ENCODE measurements at regions not wholly inside any gene's neighbourhood (a gene's known extent, or its start where the extent isn't known, plus 50 kb on each side); places are given as distances from the start of the nearest gene placed in this dataset.

DNA sequence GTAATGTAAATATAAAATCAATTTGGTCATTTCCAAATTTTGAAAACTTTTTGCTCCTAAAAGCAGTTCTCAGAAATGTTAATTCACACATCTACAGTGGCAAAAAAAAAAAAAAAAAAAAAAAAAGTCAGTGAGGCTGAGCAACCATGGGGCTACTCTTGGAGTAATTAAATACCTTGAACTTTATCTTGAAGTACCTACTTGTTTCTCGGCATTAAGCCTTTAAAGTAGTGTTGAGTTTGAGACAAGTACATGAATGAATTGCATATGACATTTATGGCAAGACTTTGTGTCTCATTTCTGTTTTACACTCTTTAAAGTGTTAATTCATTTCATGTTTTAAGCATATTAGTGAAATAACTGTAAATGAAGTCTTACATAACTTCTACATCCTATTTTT is 613.3 kb downstream of the XIRP2 start:
- TF ChIP-seq EZH2phosphoT487 (IDR thresholded peaks at IDR 0.05; ENCODE audit: low read length): no peak
- TF ChIP-seq, protein P1, sequence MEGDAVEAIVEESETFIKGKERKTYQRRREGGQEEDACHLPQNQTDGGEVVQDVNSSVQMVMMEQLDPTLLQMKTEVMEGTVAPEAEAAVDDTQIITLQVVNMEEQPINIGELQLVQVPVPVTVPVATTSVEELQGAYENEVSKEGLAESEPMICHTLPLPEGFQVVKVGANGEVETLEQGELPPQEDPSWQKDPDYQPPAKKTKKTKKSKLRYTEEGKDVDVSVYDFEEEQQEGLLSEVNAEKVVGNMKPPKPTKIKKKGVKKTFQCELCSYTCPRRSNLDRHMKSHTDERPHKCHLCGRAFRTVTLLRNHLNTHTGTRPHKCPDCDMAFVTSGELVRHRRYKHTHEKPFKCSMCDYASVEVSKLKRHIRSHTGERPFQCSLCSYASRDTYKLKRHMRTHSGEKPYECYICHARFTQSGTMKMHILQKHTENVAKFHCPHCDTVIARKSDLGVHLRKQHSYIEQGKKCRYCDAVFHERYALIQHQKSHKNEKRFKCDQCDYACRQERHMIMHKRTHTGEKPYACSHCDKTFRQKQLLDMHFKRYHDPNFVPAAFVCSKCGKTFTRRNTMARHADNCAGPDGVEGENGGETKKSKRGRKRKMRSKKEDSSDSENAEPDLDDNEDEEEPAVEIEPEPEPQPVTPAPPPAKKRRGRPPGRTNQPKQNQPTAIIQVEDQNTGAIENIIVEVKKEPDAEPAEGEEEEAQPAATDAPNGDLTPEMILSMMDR (IDR thresholded peaks at IDR 0.05; ENCODE audit: low read length): no peak

All from MM.1S (cell line).